Calu3 (cell line): ENCODE measurements at regions not wholly inside any gene's neighbourhood (a gene's known extent, or its start where the extent isn't known, plus 50 kb on each side); places are given as distances from the start of the nearest gene placed in this dataset.

Experiments
- BruUV-seq: library from RNA; stranded (reverse); fragments of 400-500 nt; replicated peaks from 2 replicates; lab custom pipeline; 2021; lab: Mats Ljungman, UMichigan
- CTCF ChIA-PET: fragments of 300-600 bp; sonication (Branson Sonifier 250); formaldehyde crosslinking; loops from one replicate; lab custom pipeline; 2022; ENCODE audit warnings: antibody characterized with exemption; lab: Charles Lee
- DNase-seq: peaks from one replicate; pipeline ENCODE4 v3.0.0; 2022
- H3K27ac Mint-ChIP-seq: one replicate; pipeline ENCODE4 v1.8.0; 2022; ENCODE audit warnings: mixed read lengths; ENCODE audit not compliant: unreplicated experiment
- H3K27me3 Mint-ChIP-seq: one replicate; pipeline ENCODE4 v1.8.0; 2022; ENCODE audit warnings: mixed read lengths; ENCODE audit not compliant: unreplicated experiment
- H3K36me3 Mint-ChIP-seq: one replicate; pipeline ENCODE4 v1.8.0; 2022; ENCODE audit warnings: mild to moderate bottlenecking, moderate library complexity, mixed read lengths; ENCODE audit not compliant: insufficient read depth, unreplicated experiment
- H3K4me1 Mint-ChIP-seq: one replicate; pipeline ENCODE4 v1.8.0; 2022; ENCODE audit warnings: mild to moderate bottlenecking, low read depth, mixed read lengths; ENCODE audit not compliant: unreplicated experiment
- H3K4me3 Mint-ChIP-seq: one replicate; pipeline ENCODE4 v1.8.0; 2022; ENCODE audit warnings: mild to moderate bottlenecking, low read depth, moderate library complexity, mixed read lengths; ENCODE audit not compliant: unreplicated experiment
- H3K9me3 Mint-ChIP-seq: one replicate; pipeline ENCODE4 v1.8.0; 2022; ENCODE audit warnings: low read depth, mixed read lengths; ENCODE audit not compliant: unreplicated experiment
- CTCF ChIP-seq: fragments of 200-600 bp; IDR thresholded peaks from one replicate; pipeline ENCODE4 v1.8.0; 2022; ENCODE audit warnings: antibody characterized with exemption; ENCODE audit not compliant: unreplicated experiment
- intact Hi-C: fragments of 100-400 bp; cut with micrococcal nuclease; formaldehyde crosslinking; loops from one replicate; pipeline ENCODE4 v1.10.0; 2022; ENCODE audit not compliant: unreplicated experiment

DNA sequence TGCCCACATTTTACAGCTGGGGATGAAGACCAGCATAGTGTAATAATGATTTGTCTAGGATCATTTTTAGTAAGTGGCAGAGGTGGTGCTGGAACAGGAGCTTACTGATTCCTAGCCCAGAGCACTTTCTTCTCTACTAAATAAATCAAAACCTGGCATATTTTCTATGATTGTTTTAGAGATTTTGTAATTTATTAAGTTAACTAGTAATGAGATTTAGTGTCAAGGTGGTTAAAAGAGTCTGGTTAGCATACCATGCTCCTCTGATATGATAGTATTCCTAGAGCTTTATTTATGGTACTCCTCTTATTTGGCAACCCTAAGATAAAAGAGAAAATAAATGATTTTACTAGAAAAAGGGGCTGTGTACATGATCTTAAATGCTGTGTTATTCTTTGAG is 604.0 kb downstream of the ISL1 start:
- no peaks in the 10 kb centered on the region for H3K36me3 Mint-ChIP-seq
- no peaks in the 10 kb centered on the region for H3K9me3 Mint-ChIP-seq
- no peak overlapping the region for H3K4me3 Mint-ChIP-seq
- TF ChIP-seq CTCF: no peak
- no peak overlapping the region for H3K27ac Mint-ChIP-seq
- CTCF ChIA-PET: no interaction called here
- H3K4me1 Mint-ChIP-seq: no peaks in the 10 kb centered on the region
- intact Hi-C loops: no loop called here
- no peak for DNase-seq
- no TSS peak for BruUV-seq
- no peaks in the 10 kb centered on the region for H3K27me3 Mint-ChIP-seq

DNA sequence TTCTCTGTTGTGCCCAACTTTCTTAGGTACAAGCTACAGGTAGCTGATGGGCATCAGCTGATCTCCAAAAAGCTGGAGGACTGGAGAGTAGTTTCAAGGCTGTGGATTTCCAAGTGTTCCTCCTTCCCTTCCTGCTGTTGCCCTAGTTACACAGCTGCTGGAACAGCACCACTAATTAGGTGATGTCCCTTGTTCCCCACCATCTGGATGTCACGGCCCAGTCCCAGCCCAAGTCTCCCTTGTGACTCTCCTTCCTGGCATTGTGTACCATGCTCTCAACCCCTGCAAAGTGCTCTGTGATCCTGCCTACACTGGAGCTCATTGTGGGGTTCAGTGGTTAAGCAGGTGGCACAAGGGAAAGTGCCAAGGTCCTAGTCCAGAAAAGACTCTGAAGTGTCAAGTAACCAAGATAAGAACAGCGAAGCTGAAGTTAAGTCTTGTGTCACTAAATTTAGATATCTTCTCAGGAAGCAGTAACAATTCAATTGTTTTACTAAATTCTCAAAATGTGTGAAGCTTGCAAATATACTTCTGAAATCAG is 604.5 kb downstream of the ISL1 start:
- Mint-ChIP-seq H3K4me1 (no peaks in the 10 kb centered on the region), H3K27me3 (no peaks in the 10 kb centered on the region), H3K36me3 (no peaks in the 10 kb centered on the region), H3K9me3 (no peaks in the 10 kb centered on the region), H3K27ac (no peak overlapping the region), H3K4me3 (no peak overlapping the region)
- CTCF ChIA-PET: no interaction called here
- intact Hi-C loops: no loop called here
- BruUV-seq: no TSS peak
- no peak for TF ChIP-seq CTCF
- DNase-seq: no peak

GRCh38 chr5:51988634-51989033 is 605.4 kb downstream of the ISL1 start:
- H3K4me3 Mint-ChIP-seq: no peak overlapping the region
- no peaks in the 10 kb centered on the region for H3K36me3 Mint-ChIP-seq
- no peaks in the 10 kb centered on the region for H3K9me3 Mint-ChIP-seq
- intact Hi-C loops: no loop called here
- no peaks in the 10 kb centered on the region for H3K27me3 Mint-ChIP-seq
- no peak for TF ChIP-seq CTCF
- DNase-seq: no peak
- no peaks in the 10 kb centered on the region for H3K4me1 Mint-ChIP-seq
- H3K27ac Mint-ChIP-seq: no peak overlapping the region
- no TSS peak for BruUV-seq
- CTCF ChIA-PET: no interaction called here

DNA sequence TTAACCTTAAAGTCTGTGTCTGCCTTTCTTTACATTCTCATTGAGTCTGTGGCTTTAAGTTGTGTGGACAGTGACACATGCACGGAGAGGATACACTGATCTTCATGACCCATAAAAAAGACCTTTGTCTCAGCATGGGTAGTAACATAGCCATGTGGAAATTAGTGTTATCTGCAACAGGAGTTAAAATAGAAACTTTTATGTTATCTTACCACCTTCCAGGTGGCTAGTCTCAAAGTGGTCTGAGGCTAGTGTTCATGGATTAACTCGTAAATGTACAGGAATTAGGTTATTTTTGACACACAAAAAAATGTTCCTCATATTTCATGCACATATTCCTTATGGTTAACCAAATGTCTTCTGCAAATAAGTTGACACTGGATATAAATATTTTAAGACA is 607.0 kb downstream of the ISL1 start:
- H3K9me3 Mint-ChIP-seq: no peaks in the 10 kb centered on the region
- no TSS peak for BruUV-seq
- CTCF ChIA-PET: no interaction called here
- H3K36me3 Mint-ChIP-seq: no peaks in the 10 kb centered on the region
- no peak for TF ChIP-seq CTCF
- H3K27ac Mint-ChIP-seq: no peak overlapping the region
- no peaks in the 10 kb centered on the region for H3K27me3 Mint-ChIP-seq
- no peak overlapping the region for H3K4me3 Mint-ChIP-seq
- intact Hi-C loops: no loop called here
- H3K4me1 Mint-ChIP-seq: no peaks in the 10 kb centered on the region
- no peak for DNase-seq
